NCI-H2107 treated with DMSO at 0.1 percent for 48 hours (cell line): ENCODE measurements at regions not wholly inside any gene's neighbourhood (a gene's known extent, or its start where the extent isn't known, plus 50 kb on each side); places are given as distances from the start of the nearest gene placed in this dataset.
A peak's percentile ranks its signal among the peaks of the same experiment; 100 is the strongest.
"Not testable (repeated sequence)": the region's sequence is repeated elsewhere in the genome, so short reads cannot be mapped to it uniquely, and the experiment has no call there.

Source experiments
- DNase-seq: peaks from one replicate; lab custom pipeline; 2025; ENCODE audit not compliant: unreplicated experiment; lab: John Stamatoyannopoulos, UW

GRCh38 chr4:133379681-133380438 lies 230.8 kb downstream of the PCDH10 start:
- DNase-seq = no peak

GRCh38 chr4:133377286-133377685 lies 228.2 kb downstream of the PCDH10 start:
- no peak for DNase-seq

GRCh38 chr4:133372699-133373098 lies 223.6 kb downstream of the PCDH10 start:
- no peak for DNase-seq

GRCh38 chr4:133355633-133356032 lies 206.5 kb downstream of the PCDH10 start:
- no peak for DNase-seq

GRCh38 chr4:133347409-133347808 lies 198.3 kb downstream of the PCDH10 start:
- DNase-seq = no peak

GRCh38 chr4:133324491-133324890 lies 175.4 kb downstream of the PCDH10 start:
- DNase-seq = no peak

GRCh38 chr4:133323670-133324069 lies 174.6 kb downstream of the PCDH10 start:
- no peak for DNase-seq

- peak; percentile 40 for DNase-seq
Observed at GRCh38 chr4:133320576-133321170, 171.6 kb downstream of the PCDH10 start.

- DNase-seq = no peak
Observed at GRCh38 chr4:133316909-133317308, 167.8 kb downstream of the PCDH10 start.

- DNase-seq = no peak
Observed at GRCh38 chr4:133314991-133315390, 165.9 kb downstream of the PCDH10 start.

- no peak for DNase-seq
Observed at GRCh38 chr4:133287396-133287795, 138.3 kb downstream of the PCDH10 start.

GRCh38 chr4:133278591-133278990 lies 129.5 kb downstream of the PCDH10 start:
- DNase-seq = no peak

GRCh38 chr4:133277940-133278339 lies 128.8 kb downstream of the PCDH10 start:
- DNase-seq = not testable (repeated sequence)

GRCh38 chr4:133275246-133275645 lies 126.2 kb downstream of the PCDH10 start:
- DNase-seq = no peak

- DNase-seq = no peak
Observed at GRCh38 chr4:133273401-133273800, 124.3 kb downstream of the PCDH10 start.

GRCh38 chr4:133270021-133270570 lies 121.0 kb downstream of the PCDH10 start:
- DNase-seq = no peak

- DNase-seq = no peak
Observed at GRCh38 chr4:133268205-133268604, 119.1 kb downstream of the PCDH10 start.

- not testable (repeated sequence) for DNase-seq
Observed at GRCh38 chr4:133267506-133267905, 118.4 kb downstream of the PCDH10 start.

- not testable (repeated sequence) for DNase-seq
Observed at GRCh38 chr4:133266966-133267365, 117.9 kb downstream of the PCDH10 start.

GRCh38 chr4:133264251-133264650 lies 115.2 kb downstream of the PCDH10 start:
- DNase-seq = not testable (repeated sequence)

- no peak for DNase-seq
Observed at GRCh38 chr4:133263104-133263503, 114.0 kb downstream of the PCDH10 start.

- DNase-seq = no peak
Observed at GRCh38 chr4:133247861-133248260, 98.8 kb downstream of the PCDH10 start.
